ES-I3 (cell line): ENCODE measurements at regions not wholly inside any gene's neighbourhood (a gene's known extent, or its start where the extent isn't known, plus 50 kb on each side); places are given as distances from the start of the nearest gene placed in this dataset.

Source experiments
- H3K36me3 ChIP-seq: 2 replicates; pipeline ENCODE4 v1.6.1; 2013; ENCODE audit warnings: mild to moderate bottlenecking, low read length, control low read depth, moderate library complexity; ENCODE audit not compliant: insufficient read depth
- H3K4me1 ChIP-seq: 2 replicates; pipeline ENCODE4 v1.6.1; 2013; ENCODE audit warnings: mild to moderate bottlenecking, control low read depth, low read length; ENCODE audit not compliant: insufficient read depth
- H3K9ac ChIP-seq: 2 replicates; pipeline ENCODE4 v1.6.1; 2013; ENCODE audit warnings: low read depth, mild to moderate bottlenecking, low read length, moderate library complexity
- H3K9me3 ChIP-seq: 2 replicates; pipeline ENCODE4 v1.6.1; 2013; ENCODE audit warnings: mild to moderate bottlenecking, low read length, moderate library complexity; ENCODE audit not compliant: control insufficient read depth, insufficient read depth

- no peak overlapping the region for H3K9ac ChIP-seq
- H3K4me1 ChIP-seq, result no peaks in the 10 kb centered on the region
- H3K36me3 ChIP-seq, result no peaks in the 10 kb centered on the region
- no peaks in the 10 kb centered on the region for H3K9me3 ChIP-seq
Measured at GRCh38 chr18:77530732-77531131, 281.1 kb downstream of the GALR1 start.

GRCh38 chr18:77539860-77540259 lies 290.2 kb downstream of the GALR1 start:
- Histone ChIP-seq H3K9me3 (peaks cover 5% of the 10 kb centered on the region; the same call in 1 of the 2 replicates), H3K9ac (no peak overlapping the region)

GRCh38 chr18:77544792-77545191 lies 295.1 kb downstream of the GALR1 start:
- Histone ChIP-seq H3K9me3 (0 out of 2 replicates have a peak, but pooled peaks cover 4% of the 10 kb centered on the region), H3K9ac (no peak overlapping the region), H3K36me3 (no peaks in the 10 kb centered on the region), H3K4me1 (no peaks in the 10 kb centered on the region)

More at GRCh38 chr18:77539860-77540259, 290.2 kb downstream of the GALR1 start:
- Histone ChIP-seq H3K4me1 (no peaks in the 10 kb centered on the region), H3K36me3 (no peaks in the 10 kb centered on the region; the same call in 1 of the 2 replicates)

- H3K9me3 ChIP-seq, result no peaks in the 10 kb centered on the region
- H3K36me3 ChIP-seq, result no peaks in the 10 kb centered on the region
- H3K4me1 ChIP-seq, result no peaks in the 10 kb centered on the region
- H3K9ac ChIP-seq, result no peak overlapping the region
Measured at GRCh38 chr18:77547757-77548156, 298.1 kb downstream of the GALR1 start.

- Histone ChIP-seq H3K4me1 (no peaks in the 10 kb centered on the region), H3K9me3 (no peaks in the 10 kb centered on the region), H3K9ac (no peak overlapping the region), H3K36me3 (no peaks in the 10 kb centered on the region)
Measured at GRCh38 chr18:77548790-77549420, 299.3 kb downstream of the GALR1 start.

GRCh38 chr18:77550625-77551024 lies 301.0 kb downstream of the GALR1 start:
- Histone ChIP-seq H3K4me1 (no peaks in the 10 kb centered on the region), H3K36me3 (no peaks in the 10 kb centered on the region), H3K9ac (no peak overlapping the region), H3K9me3 (no peaks in the 10 kb centered on the region)

- no peak overlapping the region for H3K9ac ChIP-seq
Measured at GRCh38 chr18:77551055-77551454, 301.4 kb downstream of the GALR1 start.

GRCh38 chr18:77552945-77553344 lies 303.3 kb downstream of the GALR1 start:
- no peaks in the 10 kb centered on the region for H3K36me3 ChIP-seq
- no peaks in the 10 kb centered on the region for H3K9me3 ChIP-seq
- no peaks in the 10 kb centered on the region for H3K4me1 ChIP-seq
- no peak overlapping the region for H3K9ac ChIP-seq

More at GRCh38 chr18:77551055-77551454, 301.4 kb downstream of the GALR1 start:
- no peaks in the 10 kb centered on the region for H3K36me3 ChIP-seq
- no peaks in the 10 kb centered on the region for H3K4me1 ChIP-seq
- H3K9me3 ChIP-seq, result no peaks in the 10 kb centered on the region

GRCh38 chr18:77554061-77554460 lies 304.4 kb downstream of the GALR1 start:
- Histone ChIP-seq H3K36me3 (no peaks in the 10 kb centered on the region), H3K9me3 (no peaks in the 10 kb centered on the region), H3K9ac (no peak overlapping the region), H3K4me1 (no peaks in the 10 kb centered on the region)

- no peaks in the 10 kb centered on the region for H3K36me3 ChIP-seq
- H3K9me3 ChIP-seq, result no peaks in the 10 kb centered on the region
- H3K4me1 ChIP-seq, result no peaks in the 10 kb centered on the region
- H3K9ac ChIP-seq, result no peak overlapping the region
Measured at GRCh38 chr18:77557046-77557587, 307.5 kb downstream of the GALR1 start.

- Histone ChIP-seq H3K9ac (no peak overlapping the region), H3K9me3 (no peaks in the 10 kb centered on the region), H3K36me3 (no peaks in the 10 kb centered on the region), H3K4me1 (no peaks in the 10 kb centered on the region)
Measured at GRCh38 chr18:77559274-77559910, 309.7 kb downstream of the GALR1 start.

GRCh38 chr18:77560341-77560992 lies 310.8 kb downstream of the GALR1 start:
- Histone ChIP-seq H3K9ac (no peak overlapping the region), H3K4me1 (no peaks in the 10 kb centered on the region), H3K9me3 (no peaks in the 10 kb centered on the region), H3K36me3 (no peaks in the 10 kb centered on the region)

- Histone ChIP-seq H3K36me3 (no peaks in the 10 kb centered on the region), H3K9me3 (peaks cover 2% of the 10 kb centered on the region; the same call in 1 of the 2 replicates), H3K4me1 (no peaks in the 10 kb centered on the region), H3K9ac (no peak overlapping the region)
Measured at GRCh38 chr18:77566604-77567003, 317.0 kb downstream of the GALR1 start.

- H3K36me3 ChIP-seq, result no peaks in the 10 kb centered on the region
- H3K9me3 ChIP-seq, result peaks cover 2% of the 10 kb centered on the region; the same call in 1 of the 2 replicates
- no peak overlapping the region for H3K9ac ChIP-seq
- no peaks in the 10 kb centered on the region for H3K4me1 ChIP-seq
Measured at GRCh38 chr18:77567205-77567604, 317.6 kb downstream of the GALR1 start.
